Motor neuron (in vitro differentiated cells): ENCODE measurements at regions not wholly inside any gene's neighbourhood (a gene's known extent, or its start where the extent isn't known, plus 50 kb on each side); places are given as distances from the start of the nearest gene placed in this dataset.

Source experiments
- ATAC-seq, 8 experiments: fragments of 200-7000 bp; cut with Tn5 transposase; replicated peaks in 6 of 8; 2 replicates each; pipeline ENCODE4 v1.8.0; 2021; ENCODE audit warnings: mild to moderate bottlenecking in 8 of 8, moderate library complexity in 8 of 8
- H3K27ac ChIP-seq, 2 donors: fragments of 250-450 bp; sonication (Bioruptor Pico); 2 replicates each; pipeline ENCODE4 v1.9.0; 2021; ENCODE audit warnings: antibody characterized with exemption in 2 of 2, mild to moderate bottlenecking in 2 of 2, moderate library complexity in 1 of 2
- H3K4me1 ChIP-seq, 2 donors: fragments of 250-450 bp; sonication (Bioruptor Pico); replicated peaks in 1 of 2; 2 replicates each; pipeline ENCODE4 v1.6.1; 2021; ENCODE audit warnings: antibody characterized with exemption in 2 of 2, mild to moderate bottlenecking in 2 of 2, moderate library complexity in 1 of 2
- H3K4me3 ChIP-seq, 5 donors: fragments of 250-450 bp; sonication (Bioruptor Pico); 2 replicates each; pipeline ENCODE4 v1.9.0; 2021; ENCODE audit warnings: antibody characterized with exemption in 5 of 5, mild to moderate bottlenecking in 5 of 5, moderate library complexity in 4 of 5
- WGBS, 10 experiments: fragments of 450-650 bp; shearing (Covaris generic); methylation state at CpG; one replicate each; pipeline ENCODE4 v1.0.0; 2022; 5-methylcytosine and 5-hydroxymethylcytosine counted together
- in situ Hi-C, 9 experiments: fragments of 400-800 bp; cut with MboI; loops; one replicate each; pipeline ENCODE4 v1.15.0; 2021; ENCODE audit warnings: low sequenced_read_pairs in 9 of 9, low pct_unique_long_range_greater_than_20kb in 2 of 9; ENCODE audit not compliant: unreplicated experiment in 9 of 9

- in situ Hi-C loops, result no loop called here
- ATAC-seq, result no peak
- WGBS, 10 experiments, result 40 to 100% (median 78%) methylated on average over 1 to 4 of the region's 4 CpGs; no CpG with 5 or more reads in 1 of the 10 experiments
- no peaks in the 10 kb centered on the region for H3K4me1 ChIP-seq
- H3K27ac ChIP-seq, result no peak overlapping the region
- no peak overlapping the region for H3K4me3 ChIP-seq
These were observed 1494.7 kb upstream of the CDH8 start for GRCh38 chr16:63530974-63531373.

- peak in 1 of 8 experiments; percentile 26 for ATAC-seq
- in situ Hi-C loops, result no loop called here
- H3K27ac ChIP-seq, result no peak overlapping the region
These were observed 1494.0 kb upstream of the CDH8 start for GRCh38 chr16:63530208-63530607.

GRCh38 chr16:63527404-63527803, 1491.2 kb upstream of the CDH8 start:
- in situ Hi-C loops, result no loop called here
- H3K4me3 ChIP-seq, result no peak overlapping the region
- H3K4me1 ChIP-seq, result no peaks in the 10 kb centered on the region
- WGBS, 10 experiments, result 16 to 100% (median 92%) methylated on average over 1 to 3 of the region's 3 CpGs
- no peak overlapping the region for H3K27ac ChIP-seq
- ATAC-seq, result no peak

More at GRCh38 chr16:63530208-63530607, 1494.0 kb upstream of the CDH8 start:
- Histone ChIP-seq H3K4me3 (no peak overlapping the region), H3K4me1 (no peaks in the 10 kb centered on the region)
- WGBS, 10 experiments, result 13 to 83% (median 60%) methylated on average over 2 of the region's 2 CpGs; no CpG with 5 or more reads in 2 of the 10 experiments

GRCh38 chr16:63516394-63516793, 1480.2 kb upstream of the CDH8 start:
- ATAC-seq, result no peak
- H3K4me3 ChIP-seq, result no peak overlapping the region
- 18 to 92% (median 71%) methylated on average over 2 to 4 of the region's 4 CpGs for WGBS, 10 experiments
- no peak overlapping the region for H3K27ac ChIP-seq
- no peaks in the 10 kb centered on the region for H3K4me1 ChIP-seq
- in situ Hi-C loops, result no loop called here

GRCh38 chr16:63512910-63513309, 1476.7 kb upstream of the CDH8 start:
- Histone ChIP-seq H3K4me3 (no peak overlapping the region), H3K4me1 (no peaks in the 10 kb centered on the region), H3K27ac (no peak overlapping the region)
- in situ Hi-C loops, result no loop called here
- ATAC-seq, result no peak
- WGBS, 10 experiments, result 0 to 100% (median 63%) methylated on average over 1 of the region's 1 CpG; no CpG with 5 or more reads in 2 of the 10 experiments

GRCh38 chr16:63497408-63497807, 1461.2 kb upstream of the CDH8 start:
- WGBS, 10 experiments, result 12 to 100% (median 71%) methylated on average over 1 to 2 of the region's 2 CpGs; no CpG with 5 or more reads in 1 of the 10 experiments

GRCh38 chr16:63496282-63496681, 1460.0 kb upstream of the CDH8 start:
- ATAC-seq, result no peak
- Histone ChIP-seq H3K4me3 (no peak overlapping the region), H3K27ac (no peak overlapping the region), H3K4me1 (no peaks in the 10 kb centered on the region)
- in situ Hi-C loops, result no loop called here
- WGBS, 10 experiments, result 0 to 100% (median 44%) methylated on average over 1 of the region's 1 CpG; no CpG with 5 or more reads in 2 of the 10 experiments

More at GRCh38 chr16:63497408-63497807, 1461.2 kb upstream of the CDH8 start:
- Histone ChIP-seq H3K27ac (no peak overlapping the region), H3K4me3 (no peak overlapping the region), H3K4me1 (no peaks in the 10 kb centered on the region)
- in situ Hi-C loops, result no loop called here
- no peak for ATAC-seq

- Histone ChIP-seq H3K4me1 (no peaks in the 10 kb centered on the region), H3K4me3 (no peak overlapping the region), H3K27ac (no peak overlapping the region)
- in situ Hi-C loops, result no loop called here
- ATAC-seq, result no peak
These were observed 1452.7 kb upstream of the CDH8 start for GRCh38 chr16:63488955-63489354.

- in situ Hi-C loops, result no loop called here
- ATAC-seq, result no peak
- H3K27ac ChIP-seq, result no peak overlapping the region
These were observed 1444.8 kb upstream of the CDH8 start for GRCh38 chr16:63481060-63481459.

GRCh38 chr16:63473725-63474124, 1437.5 kb upstream of the CDH8 start:
- Histone ChIP-seq H3K27ac (no peak overlapping the region), H3K4me1 (no peaks in the 10 kb centered on the region), H3K4me3 (no peak overlapping the region)
- no peak for ATAC-seq
- in situ Hi-C loops, result loop anchor here in 5 of 9 experiments (25.0 kb wide), 2 partner anchors 564 to 1639 kb away; partner anchors contain the start of gene CDH11 (in 4 of the 5)

More at GRCh38 chr16:63481060-63481459, 1444.8 kb upstream of the CDH8 start:
- Histone ChIP-seq H3K4me1 (no peaks in the 10 kb centered on the region), H3K4me3 (no peak overlapping the region)

- in situ Hi-C loops, result loop anchor here in 5 of 9 experiments (25.0 kb wide), 2 partner anchors 570 to 1645 kb away; partner anchors contain the start of gene CDH11 (in 4 of the 5)
- WGBS, 10 experiments, result 5 to 100% (median 70%) methylated on average over 1 to 2 of the region's 2 CpGs; no CpG with 5 or more reads in 2 of the 10 experiments
- Histone ChIP-seq H3K4me1 (no peaks in the 10 kb centered on the region), H3K27ac (no peak overlapping the region), H3K4me3 (no peak overlapping the region)
- no peak for ATAC-seq
These were observed 1431.3 kb upstream of the CDH8 start for GRCh38 chr16:63467513-63467912.

GRCh38 chr16:63462316-63462715, 1426.1 kb upstream of the CDH8 start:
- ATAC-seq, result no peak
- 33 to 100% (median 86%) methylated on average over 1 of the region's 1 CpG; no CpG with 5 or more reads in 5 of the 10 experiments for WGBS, 10 experiments
- in situ Hi-C loops, result loop anchor here in 5 of 9 experiments (25.0 kb wide), 2 partner anchors 575 to 1650 kb away; partner anchors contain the start of gene CDH11 (in 4 of the 5)
- Histone ChIP-seq H3K4me1 (peaks cover 5 to 12% of the 10 kb centered on the region in 2 donors), H3K4me3 (no peak overlapping the region), H3K27ac (no peak overlapping the region)

- in situ Hi-C loops, result loop anchor here in 5 of 9 experiments (25.0 kb wide), 2 partner anchors 576 to 1651 kb away; partner anchors contain the start of gene CDH11 (in 4 of the 5)
- no peak overlapping the region for H3K4me3 ChIP-seq
- 30 to 90% (median 60%) methylated on average over 2 to 3 of the region's 3 CpGs; no CpG with 5 or more reads in 3 of the 10 experiments for WGBS, 10 experiments
- H3K27ac ChIP-seq, result no peak overlapping the region
- peaks cover 5 to 12% of the 10 kb centered on the region in 2 donors for H3K4me1 ChIP-seq
- ATAC-seq, result peak; percentile 30 to 80 (median 61)
These were observed 1425.1 kb upstream of the CDH8 start for GRCh38 chr16:63461248-63461841.

GRCh38 chr16:63458846-63459245, 1422.6 kb upstream of the CDH8 start:
- H3K4me1 ChIP-seq, result peaks cover 5 to 12% of the 10 kb centered on the region in 2 donors
- ATAC-seq, result peak in 1 of 8 experiments; percentile 25
- WGBS, 10 experiments, result 81 to 100% (median 92%) methylated on average over 2 to 5 of the region's 5 CpGs; no CpG with 5 or more reads in 1 of the 10 experiments
- no peak overlapping the region for H3K4me3 ChIP-seq
- in situ Hi-C loops, result loop anchor here in 5 of 9 experiments (25.0 kb wide), 2 partner anchors 578 to 1653 kb away; partner anchors contain the start of gene CDH11 (in 4 of the 5)
- H3K27ac ChIP-seq, result no peak overlapping the region
